Mesenchymal stem cell (in vitro differentiated cells and primary cell): ENCODE measurements at regions not wholly inside any gene's neighbourhood (a gene's known extent, or its start where the extent isn't known, plus 50 kb on each side); places are given as distances from the start of the nearest gene placed in this dataset.

ENCODE experiments used
- DNase-seq: peaks from one replicate; pipeline ENCODE4 v3.0.0-alpha.2; 2013
- H2AFZ ChIP-seq: one replicate; pipeline ENCODE4 v1.6.1; 2013; ENCODE audit warnings: low read depth, mild to moderate bottlenecking, control low read depth, inconsistent platforms, low read length, moderate library complexity
- H2AK5ac ChIP-seq: 2 replicates; pipeline ENCODE4 v1.6.1; 2013; ENCODE audit warnings: low read length, moderate library complexity, mild to moderate bottlenecking, inconsistent platforms; ENCODE audit not compliant: severe bottlenecking
- H2BK120ac ChIP-seq: one replicate; pipeline ENCODE4 v1.6.1; 2013; ENCODE audit warnings: low read depth, mild to moderate bottlenecking, inconsistent platforms, low read length, moderate library complexity
- H2BK12ac ChIP-seq, 2 experiments: one replicate each; pipeline ENCODE4 v1.6.1; 2013; ENCODE audit warnings: inconsistent platforms in 2 of 2, low read length in 2 of 2, mild to moderate bottlenecking in 2 of 2, moderate library complexity in 2 of 2, control low read depth in 1 of 2
- H2BK15ac ChIP-seq: one replicate; pipeline ENCODE4 v1.6.1; 2013; ENCODE audit warnings: mild to moderate bottlenecking, low read depth, inconsistent platforms; ENCODE audit not compliant: poor library complexity, severe bottlenecking
- H2BK5ac ChIP-seq: 2 replicates; pipeline ENCODE4 v1.6.1; 2013; ENCODE audit warnings: low read depth, mild to moderate bottlenecking, low read length, control low read depth, inconsistent platforms; ENCODE audit not compliant: poor library complexity, severe bottlenecking
- H3K14ac ChIP-seq, 2 experiments: one replicate each; pipeline ENCODE4 v1.6.1; 2013; ENCODE audit warnings: inconsistent platforms in 2 of 2, low read length in 2 of 2, control low read depth in 1 of 2, mild to moderate bottlenecking in 1 of 2, moderate library complexity in 1 of 2
- H3K18ac ChIP-seq, 2 experiments: one replicate each; pipeline ENCODE4 v1.6.1; 2013; ENCODE audit warnings: inconsistent platforms in 2 of 2, low read length in 2 of 2, control low read depth in 1 of 2, low read depth in 1 of 2, mild to moderate bottlenecking in 1 of 2
- H3K23ac ChIP-seq, 2 experiments: one replicate each; pipeline ENCODE4 v1.6.1; 2013; ENCODE audit warnings: inconsistent platforms in 2 of 2, low read length in 2 of 2, mild to moderate bottlenecking in 2 of 2, moderate library complexity in 2 of 2, control low read depth in 1 of 2
- H3K27ac ChIP-seq: 2 replicates; pipeline ENCODE4 v1.5.1; 2013; ENCODE audit warnings: mild to moderate bottlenecking, moderate library complexity, low read length, control low read depth, inconsistent platforms; ENCODE audit not compliant: poor library complexity, severe bottlenecking
- H3K27me3 ChIP-seq, 2 experiments: 2 replicates each; pipeline versions ENCODE4 v1.6.1 to v1.7.0; 2013; ENCODE audit warnings: low read length in 2 of 2, mild to moderate bottlenecking in 2 of 2, moderate library complexity in 2 of 2, control low read depth in 1 of 2, inconsistent platforms in 1 of 2; ENCODE audit not compliant: control insufficient read depth in 1 of 2, insufficient read depth in 1 of 2
- H3K36me3 ChIP-seq, 2 experiments: 2 replicates each; pipeline versions ENCODE4 v1.6.1 to v1.7.0; 2013; ENCODE audit warnings: low read length in 2 of 2, control low read depth in 1 of 2, inconsistent platforms in 1 of 2, low read depth in 1 of 2, mild to moderate bottlenecking in 1 of 2; ENCODE audit not compliant: insufficient read depth in 2 of 2, control insufficient read depth in 1 of 2
- H3K4ac ChIP-seq, 2 experiments: one replicate each; pipeline ENCODE4 v1.6.1; 2013; ENCODE audit warnings: inconsistent platforms in 2 of 2, low read length in 2 of 2, mild to moderate bottlenecking in 2 of 2, moderate library complexity in 2 of 2, control low read depth in 1 of 2, low read depth in 1 of 2
- H3K4me1 ChIP-seq: 2 replicates; pipeline ENCODE4 v1.6.1; 2013; ENCODE audit warnings: low read depth, low read length, control low read depth; ENCODE audit not compliant: control insufficient read depth, insufficient read depth
- H3K4me2 ChIP-seq: 2 replicates; pipeline ENCODE4 v1.6.1; 2013; ENCODE audit warnings: low read length, mild to moderate bottlenecking, inconsistent platforms; ENCODE audit not compliant: poor library complexity, severe bottlenecking
- H3K4me3 ChIP-seq, 2 experiments: 2 replicates each; pipeline versions ENCODE4 v1.5.1 to v1.7.0; 2013; ENCODE audit warnings: low read length in 2 of 2, mild to moderate bottlenecking in 2 of 2, control low read depth in 1 of 2, low read depth in 1 of 2; ENCODE audit not compliant: insufficient read depth in 1 of 2
- H3K79me1 ChIP-seq: replicated peaks from 2 replicates; pipeline ENCODE4 v1.6.1; 2013; ENCODE audit warnings: mild to moderate bottlenecking, control low read depth, low read length, inconsistent platforms; ENCODE audit not compliant: poor library complexity, severe bottlenecking
- H3K9ac ChIP-seq: 2 replicates; pipeline ENCODE4 v1.7.0; 2013; ENCODE audit warnings: mild to moderate bottlenecking, low read length, moderate library complexity
- H3K9me3 ChIP-seq: 2 replicates; pipeline ENCODE4 v1.7.0; 2013; ENCODE audit warnings: mild to moderate bottlenecking, low read length; ENCODE audit not compliant: control insufficient read depth
- H4K8ac ChIP-seq: one replicate; pipeline ENCODE4 v1.6.1; 2013; ENCODE audit warnings: inconsistent platforms, mild to moderate bottlenecking, low read length, moderate library complexity
- H4K91ac ChIP-seq: one replicate; pipeline ENCODE4 v1.6.1; 2013; ENCODE audit warnings: mild to moderate bottlenecking, low read length, inconsistent platforms
- WGBS: methylation state at CpG from one replicate; pipeline ENCODE4 v1.1.7; 2013; ENCODE audit warnings: mixed read lengths; 5-methylcytosine and 5-hydroxymethylcytosine counted together

DNA sequence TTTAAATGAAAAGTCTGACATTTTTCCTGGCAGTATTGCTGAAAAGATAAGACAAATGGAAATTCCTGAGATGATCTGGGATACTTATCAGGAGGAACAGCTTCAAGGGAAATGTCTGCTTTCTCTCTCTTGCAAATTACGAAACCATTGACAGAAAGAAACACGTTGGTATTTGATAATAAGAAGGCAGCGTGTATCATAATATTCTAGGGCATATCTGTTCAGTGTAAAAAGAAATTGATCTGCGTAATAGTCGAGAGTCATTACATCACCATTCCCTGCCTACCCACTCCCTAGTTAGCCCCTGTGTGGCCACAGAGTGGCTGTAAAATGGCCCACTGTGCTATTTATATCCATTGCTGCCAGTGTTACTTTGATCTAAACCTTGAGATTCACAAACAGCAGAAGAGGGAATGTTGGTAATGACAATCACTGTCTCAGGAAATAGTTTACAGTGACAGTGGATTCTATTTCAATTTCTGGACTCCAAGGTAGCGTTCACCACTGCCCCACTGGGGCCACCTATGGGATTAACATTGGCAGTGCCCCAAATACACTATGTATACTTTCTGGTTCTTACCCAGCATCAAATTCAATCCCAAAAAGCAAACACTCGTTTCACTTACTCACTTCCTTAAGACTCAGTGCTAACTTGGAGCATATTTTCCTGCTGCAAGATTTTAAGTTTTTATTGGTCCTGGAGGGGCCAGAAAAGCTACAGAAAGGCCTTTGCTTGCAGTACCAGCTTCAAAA is 133.4 kb upstream of the GAS1 start:
- Histone ChIP-seq H3K4me2 (no peak overlapping the region), H3K27me3 (no peaks in the 10 kb centered on the region), H2BK12ac (no peak overlapping the region), H2AFZ (no peak overlapping the region), H2BK5ac (no peak overlapping the region), H3K79me1 (no peaks in the 10 kb centered on the region), H3K14ac (no peak overlapping the region), H3K9ac (no peak overlapping the region), H3K4me3 (peak overlapping the region in 1 of 2 experiments; percentile 31), H4K91ac (no peak overlapping the region), H3K27ac (no peak overlapping the region), H3K36me3 (no peaks in the 10 kb centered on the region), H3K9me3 (peaks cover 2% of the 10 kb centered on the region), H3K4me1 (no peaks in the 10 kb centered on the region), H3K18ac (no peak overlapping the region), H4K8ac (no peak overlapping the region), H3K4ac (no peak overlapping the region), H3K23ac (no peak overlapping the region), H2BK15ac (peak overlapping the region; percentile 46), H2AK5ac (no peak overlapping the region), H2BK120ac (no peak overlapping the region)
- 70% methylated on average over 5 of the region's 7 CpGs for WGBS
- peak; percentile 67 for DNase-seq

GRCh38 chr9:87081503-87081902 is 134.2 kb upstream of the GAS1 start:
- Histone ChIP-seq H3K4me1 (no peaks in the 10 kb centered on the region), H2BK15ac (no peak overlapping the region), H4K8ac (no peak overlapping the region), H3K9ac (no peak overlapping the region), H3K36me3 (no peaks in the 10 kb centered on the region), H3K27ac (no peak overlapping the region), H3K18ac (peak overlapping the region in 1 of 2 experiments; percentile 28), H3K14ac (no peak overlapping the region), H3K9me3 (peaks cover 2% of the 10 kb centered on the region), H3K4me3 (no peak overlapping the region), H3K4me2 (no peak overlapping the region), H3K79me1 (no peaks in the 10 kb centered on the region), H3K27me3 (no peaks in the 10 kb centered on the region), H2BK12ac (peak overlapping the region in 1 of 2 experiments; percentile 18), H2BK120ac (no peak overlapping the region), H3K23ac (no peak overlapping the region), H3K4ac (no peak overlapping the region), H4K91ac (no peak overlapping the region), H2BK5ac (no peak overlapping the region), H2AFZ (no peak overlapping the region), H2AK5ac (no peak overlapping the region)
- no peak for DNase-seq
- 94% methylated on average over 1 of the region's 2 CpGs for WGBS

- no peak overlapping the region for H3K4me3 ChIP-seq
- H4K8ac ChIP-seq = no peak overlapping the region
- H3K79me1 ChIP-seq = no peaks in the 10 kb centered on the region
- H3K9me3 ChIP-seq = peaks cover 7% of the 10 kb centered on the region
- H3K18ac ChIP-seq = no peak overlapping the region
- H3K4me1 ChIP-seq = no peaks in the 10 kb centered on the region
- H2BK15ac ChIP-seq = no peak overlapping the region
- no peak for DNase-seq
- H3K4me2 ChIP-seq = no peak overlapping the region
- H2BK12ac ChIP-seq = no peak overlapping the region
- no peak overlapping the region for H2BK120ac ChIP-seq
- H3K23ac ChIP-seq = no peak overlapping the region
- H3K14ac ChIP-seq = no peak overlapping the region
- H2AFZ ChIP-seq = no peak overlapping the region
- H2AK5ac ChIP-seq = no peak overlapping the region
- no peak overlapping the region for H2BK5ac ChIP-seq
- no peak overlapping the region for H3K4ac ChIP-seq
- H3K9ac ChIP-seq = no peak overlapping the region
- 91% methylated on average over 13 of the region's 13 CpGs for WGBS
- no peaks in the 10 kb centered on the region for H3K27me3 ChIP-seq
- H4K91ac ChIP-seq = no peak overlapping the region
- no peaks in the 10 kb centered on the region for H3K36me3 ChIP-seq
- no peak overlapping the region for H3K27ac ChIP-seq
Measured at GRCh38 chr9:87083986-87084385, 136.7 kb upstream of the GAS1 start.

GRCh38 chr9:87084407-87084806 is 137.1 kb upstream of the GAS1 start:
- Histone ChIP-seq H3K27me3 (no peaks in the 10 kb centered on the region), H3K18ac (no peak overlapping the region), H2AK5ac (no peak overlapping the region), H2BK12ac (peak overlapping the region in 1 of 2 experiments; percentile 10), H3K4ac (no peak overlapping the region), H4K8ac (no peak overlapping the region), H3K4me3 (no peak overlapping the region), H3K79me1 (no peaks in the 10 kb centered on the region), H4K91ac (peak overlapping the region; percentile 14), H3K4me1 (no peaks in the 10 kb centered on the region), H3K14ac (no peak overlapping the region), H3K36me3 (no peaks in the 10 kb centered on the region), H2BK15ac (no peak overlapping the region), H3K9me3 (peaks cover 5% of the 10 kb centered on the region), H3K23ac (no peak overlapping the region), H3K4me2 (no peak overlapping the region), H3K9ac (no peak overlapping the region), H2AFZ (no peak overlapping the region), H2BK120ac (no peak overlapping the region), H2BK5ac (no peak overlapping the region), H3K27ac (no peak overlapping the region)
- 96% methylated on average over 12 of the region's 12 CpGs for WGBS
- no peak for DNase-seq
